A549 (cell line): ENCODE measurements at regions not wholly inside any gene's neighbourhood (a gene's known extent, or its start where the extent isn't known, plus 50 kb on each side); places are given as distances from the start of the nearest gene placed in this dataset.

Experiments
- ATAC-seq, 2 experiments: fragments of 200-7000 bp in 1 of 2; fragments of >200 bp in 1 of 2; cut with Nextera tagmentation in 1 of 2; cut with Tn5 transposase in 1 of 2; 3 replicates each; pipeline versions ENCODE4 v1.8.0 to v1.9.1; 2018 to 2020; ENCODE audit warnings: mild to moderate bottlenecking in 1 of 2, moderate library complexity in 1 of 2
- CTCF ChIA-PET: fragments of 300-600 bp; sonication (Branson Sonifier 250); formaldehyde crosslinking; extraction: SDS; loops from one replicate; lab custom pipeline; 2021; ENCODE audit warnings: antibody characterized with exemption, inconsistent platforms; lab: Yijun Ruan, JAX
- POLR2A ChIA-PET: fragments of 350-600 bp; formaldehyde crosslinking; extraction: SDS; loops from one replicate; lab custom pipeline; 2021; ENCODE audit warnings: antibody characterized with exemption, inconsistent platforms; lab: Yijun Ruan, JAX
- DNase-seq, 2 experiments: peaks; one replicate each; pipeline versions ENCODE4 v3.0.0 to v3.0.0-alpha.2; 2011 to 2016; ENCODE audit warnings: low read depth in 1 of 2, low spot score in 1 of 2
- FAIRE-seq: peaks from 2 replicates; lab custom pipeline; 2011; peaks lifted over from hg19 to GRCh38; lab: Jason Lieb, UNC
- H3K27ac ChIP-seq, 2 experiments: fragments of >200 bp; sonication (Bioruptor Twin); formaldehyde crosslinking; 3 replicates each; pipeline ENCODE4 v1.5.1; 2016 to 2017
- H3K4me1 ChIP-seq: fragments of >200 bp; sonication (Bioruptor Twin); formaldehyde crosslinking; 3 replicates; pipeline ENCODE4 v1.6.1; 2016
- H3K4me2 ChIP-seq: fragments of >200 bp; sonication (Bioruptor Twin); formaldehyde crosslinking; 3 replicates; pipeline ENCODE4 v1.6.1; 2016
- H3K4me3 ChIP-seq: fragments of >200 bp; sonication (Bioruptor Twin); formaldehyde crosslinking; 3 replicates; pipeline ENCODE4 v1.5.1; 2016
- H3K9me3 ChIP-seq: fragments of >200 bp; sonication (Bioruptor Twin); formaldehyde crosslinking; 3 replicates; pipeline ENCODE4 v1.6.1; 2016
- ATOH8 ChIP-seq: fragments of 250-450 bp; sonication (Bioruptor Pico); IDR thresholded peaks from 2 replicates; pipeline ENCODE4 v1.5.0; 2020; ENCODE audit warnings: low read depth, mild to moderate bottlenecking, moderate library complexity
- BCL3 ChIP-seq: fragments of >200 bp; sonication (Bioruptor Twin); formaldehyde crosslinking; IDR thresholded peaks from 3 replicates; pipeline ENCODE4 v1.6.1; 2016
- CBX8 ChIP-seq: fragments of 200-600 bp; sonication (generic); IDR thresholded peaks from 2 replicates; pipeline ENCODE4 v1.6.1; 2016
- CEBPB ChIP-seq, 2 experiments: fragments of >200 bp in 1 of 2; sonication (Bioruptor Twin) in 1 of 2; formaldehyde crosslinking in 1 of 2; IDR thresholded peaks; 2 replicates each; pipeline ENCODE4 v1.6.1; 2012 to 2016
- CHD2 ChIP-seq: fragments of 150-350 bp; IDR thresholded peaks from 2 replicates; pipeline ENCODE4 v1.6.1; 2014; ENCODE audit warnings: low read length; ENCODE audit not compliant: partially characterized antibody
- CHD4 ChIP-seq: fragments of 200-600 bp; sonication (generic); IDR thresholded peaks from 2 replicates; pipeline ENCODE4 v1.6.1; 2016; ENCODE audit warnings: antibody characterized with exemption, mild to moderate bottlenecking, borderline replicate concordance
- EHMT2 ChIP-seq: fragments of 200-600 bp; sonication (generic); IDR thresholded peaks from 2 replicates; pipeline ENCODE4 v1.6.1; 2016; ENCODE audit warnings: antibody characterized with exemption, low read depth, mild to moderate bottlenecking, moderate library complexity
- ESRRA ChIP-seq: fragments of 150-350 bp; IDR thresholded peaks from 2 replicates; pipeline ENCODE4 v1.6.1; 2014; ENCODE audit warnings: mild to moderate bottlenecking, low read length, borderline replicate concordance
- FOSB ChIP-seq: fragments of 250-450 bp; sonication (Bioruptor Pico); IDR thresholded peaks from 2 replicates; pipeline ENCODE4 v1.5.0; 2020; ENCODE audit warnings: mild to moderate bottlenecking, moderate library complexity
- FOSL2 ChIP-seq, 2 experiments: fragments of 450-650 bp in 1 of 2; fragments of >200 bp in 1 of 2; sonication (Bioruptor Twin) in 1 of 2; formaldehyde crosslinking; IDR thresholded peaks; 2 replicates each; pipeline versions ENCODE4 v1.5.0 to v1.6.1; 2016 to 2020; ENCODE audit warnings: mild to moderate bottlenecking in 1 of 2, moderate library complexity in 1 of 2
- FOXS1 ChIP-seq: fragments of 250-450 bp; sonication (Bioruptor Pico); IDR thresholded peaks from 2 replicates; pipeline ENCODE4 v1.5.0; 2020; ENCODE audit warnings: mild to moderate bottlenecking, moderate library complexity
- HDAC2 ChIP-seq: fragments of 200-600 bp; sonication (generic); IDR thresholded peaks from 2 replicates; pipeline ENCODE4 v1.6.1; 2016
- HES2 ChIP-seq: fragments of >200 bp; sonication (Bioruptor Twin); formaldehyde crosslinking; IDR thresholded peaks from 2 replicates; pipeline ENCODE4 v1.6.1; 2016
- HEYL ChIP-seq: fragments of 250-450 bp; sonication (Bioruptor Pico); IDR thresholded peaks from 2 replicates; pipeline ENCODE4 v1.8.0; 2021; ENCODE audit warnings: mild to moderate bottlenecking, moderate library complexity
- JUN ChIP-seq, 2 experiments: fragments of >200 bp; sonication (Bioruptor Twin); formaldehyde crosslinking; IDR thresholded peaks; 2 replicates in 1 of 2; 3 replicates in 1 of 2; pipeline ENCODE4 v1.6.1; 2016 to 2017
- MAX ChIP-seq: IDR thresholded peaks from 2 replicates; pipeline ENCODE4 v1.6.1; 2012
- PBX3 ChIP-seq: IDR thresholded peaks from 2 replicates; pipeline ENCODE4 v1.6.1; 2012
- POLR2A ChIP-seq: IDR thresholded peaks from 2 replicates; pipeline ENCODE4 v1.6.1; 2012; ENCODE audit warnings: mild to moderate bottlenecking, low read length
- RAD21 ChIP-seq, 2 experiments: fragments of >200 bp in 1 of 2; sonication (Bioruptor Twin) in 1 of 2; formaldehyde crosslinking in 1 of 2; IDR thresholded peaks in 1 of 2; conservative IDR thresholded peaks in 1 of 2; 2 replicates in 1 of 2; 3 replicates in 1 of 2; pipeline ENCODE4 v1.6.1; 2012 to 2018; ENCODE audit warnings: inconsistent platforms in 1 of 2
- REST ChIP-seq: fragments of 200-600 bp; sonication (generic); IDR thresholded peaks from 2 replicates; pipeline ENCODE4 v1.6.1; 2016; ENCODE audit warnings: antibody characterized with exemption, mild to moderate bottlenecking, moderate library complexity
- RFX5 ChIP-seq: fragments of 450-650 bp; IDR thresholded peaks from 2 replicates; pipeline ENCODE4 v1.7.1; 2014; ENCODE audit warnings: antibody characterized with exemption, mild to moderate bottlenecking, moderate library complexity
- RNF2 ChIP-seq: fragments of 200-600 bp; sonication (generic); IDR thresholded peaks from 2 replicates; pipeline ENCODE4 v1.6.1; 2016; ENCODE audit warnings: low read depth, mild to moderate bottlenecking, antibody characterized with exemption, moderate library complexity, borderline replicate concordance
- TFCP2L1 ChIP-seq: fragments of 250-450 bp; sonication (Bioruptor Pico); IDR thresholded peaks from 2 replicates; pipeline ENCODE4 v1.5.0; 2021; ENCODE audit warnings: mild to moderate bottlenecking
- TP53 ChIP-seq: fragments of 250-450 bp; sonication (Bioruptor Pico); IDR thresholded peaks from 2 replicates; pipeline ENCODE4 v1.5.0; 2021; ENCODE audit warnings: mild to moderate bottlenecking, moderate library complexity
- ZFP36 ChIP-seq: fragments of 450-650 bp; IDR thresholded peaks from 2 replicates; pipeline ENCODE4 v1.6.1; 2014; ENCODE audit warnings: borderline replicate concordance; ENCODE audit not compliant: partially characterized antibody
- ZNF302 ChIP-seq: fragments of 250-450 bp; sonication (Bioruptor Pico); IDR thresholded peaks from 2 replicates; pipeline ENCODE4 v1.9.0; 2021; ENCODE audit warnings: inconsistent platforms, mild to moderate bottlenecking, moderate library complexity
- ZSCAN20 ChIP-seq: fragments of 250-450 bp; sonication (Bioruptor Pico); IDR thresholded peaks from 2 replicates; pipeline ENCODE4 v1.8.0; 2022; ENCODE audit warnings: mild to moderate bottlenecking, moderate library complexity
- WGBS: methylation state at CpG from one replicate; pipeline ENCODE4 v1.1.6; 2017; ENCODE audit errors: missing lambda C conversion rate; 5-methylcytosine and 5-hydroxymethylcytosine counted together

- ChIA-PET POLR2A (no interaction called here), CTCF (no interaction called here)
- 100% methylated on average over 1 of the region's 1 CpG for WGBS
- ATAC-seq = no peak
- Histone ChIP-seq H3K4me1 (no peaks in the 10 kb centered on the region), H3K27ac (no peak overlapping the region), H3K4me2 (no peak overlapping the region), H3K4me3 (no peak overlapping the region), H3K9me3 (no peaks in the 10 kb centered on the region)
- DNase-seq = no peak
- no peak for TF ChIP-seq TFCP2L1
- no peak for TF ChIP-seq MAX
- no peak for TF ChIP-seq HEYL (CRISPR knock-in tag)
- no peak for TF ChIP-seq TP53 (CRISPR knock-in tag)
- no peak for TF ChIP-seq POLR2A
- no peak for TF ChIP-seq CEBPB (IDR thresholded peaks at IDR 0.05)
- TF ChIP-seq JUN (IDR thresholded peaks at IDR 0.05) = no peak
- TF ChIP-seq REST = no peak
- no peak for TF ChIP-seq RNF2
- no peak for TF ChIP-seq ZSCAN20 (CRISPR knock-in tag)
- no peak for TF ChIP-seq BCL3
- FAIRE-seq = no peak
These were observed 356.2 kb downstream of the UTRN start for GRCh38 chr6:144641286-144641685.

- WGBS = 95% methylated on average over 1 of the region's 1 CpG
- TF ChIP-seq EHMT2 (no peak), TP53 (CRISPR knock-in tag) (no peak), HES2 (no peak), FOSB (CRISPR knock-in tag) (no peak), PBX3 (no peak), ZNF302 (CRISPR knock-in tag) (no peak), RFX5 (no peak), RNF2 (no peak), CBX8 (no peak), FOSL2 (IDR thresholded peaks at IDR 0.05) (no peak), FOSL2 (CRISPR knock-in tag; IDR thresholded peaks at IDR 0.05) (no peak), ZFP36 (no peak), HDAC2 (no peak), FOXS1 (CRISPR knock-in tag) (no peak), RAD21 (conservative IDR thresholded peaks at IDR 0.05 in 1 of 2, IDR thresholded peaks at IDR 0.05 in 1 of 2) (no peak), REST (no peak), CHD2 (no peak), CHD4 (no peak), CEBPB (IDR thresholded peaks at IDR 0.05) (no peak), ESRRA (no peak), ATOH8 (no peak)
- no peak for DNase-seq
- Histone ChIP-seq H3K9me3 (no peaks in the 10 kb centered on the region), H3K27ac (no peak overlapping the region), H3K4me2 (no peak overlapping the region), H3K4me1 (peaks cover 20% of the 10 kb centered on the region), H3K4me3 (no peak overlapping the region)
- FAIRE-seq = no peak
- POLR2A ChIA-PET = no interaction called here
- no peak for ATAC-seq
- CTCF ChIA-PET = interaction anchor here (0.5 kb wide), 1 partner anchor 19 kb away, joined by 3 read pairs; no protein-coding TSS in a partner anchor
These were observed 359.6 kb downstream of the UTRN start for GRCh38 chr6:144644776-144645175.
